ENCODE measurements at regions not wholly inside any gene's neighbourhood (a gene's known extent, or its start where the extent isn't known, plus 50 kb on each side); places are given as distances from the start of the nearest gene placed in this dataset.

DNA sequence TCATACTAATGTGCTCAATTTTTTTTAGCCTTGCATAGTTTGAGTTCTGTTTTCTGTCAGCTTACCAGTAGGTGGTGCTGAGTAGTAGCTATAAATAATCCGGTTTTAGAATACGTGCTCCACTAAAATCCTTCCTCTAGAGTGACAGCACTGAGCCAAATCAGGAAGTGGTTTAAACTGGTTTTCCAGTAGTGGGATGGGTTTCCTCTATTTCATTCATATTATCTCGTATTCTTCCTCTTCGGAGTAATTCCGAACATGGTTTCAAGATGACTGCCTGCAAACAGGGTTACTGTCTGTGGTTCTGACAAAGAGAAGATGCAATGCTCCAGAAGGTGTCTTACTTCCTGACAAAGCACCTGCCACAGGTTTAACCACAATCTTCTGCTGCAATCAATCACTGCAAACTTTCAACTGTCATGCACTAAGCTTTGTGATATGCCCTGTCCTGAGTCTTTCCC is 496.9 kb upstream of the VRK2 start:
- TF ChIP-seq POLR2AphosphoS5 (IDR thresholded peaks at IDR 0.05; ENCODE audit: low read depth, low read length) = no peak
- TF ChIP-seq TAF1 (IDR thresholded peaks at IDR 0.05; ENCODE audit: borderline replicate concordance, low read depth, low read length) = no peak
- no peak for TF ChIP-seq POLR2A (IDR thresholded peaks at IDR 0.05; ENCODE audit: low read depth, low read length)
- no peak for FAIRE-seq
- no peak for DNase-seq (ENCODE audit: insufficient read length)

DNA sequence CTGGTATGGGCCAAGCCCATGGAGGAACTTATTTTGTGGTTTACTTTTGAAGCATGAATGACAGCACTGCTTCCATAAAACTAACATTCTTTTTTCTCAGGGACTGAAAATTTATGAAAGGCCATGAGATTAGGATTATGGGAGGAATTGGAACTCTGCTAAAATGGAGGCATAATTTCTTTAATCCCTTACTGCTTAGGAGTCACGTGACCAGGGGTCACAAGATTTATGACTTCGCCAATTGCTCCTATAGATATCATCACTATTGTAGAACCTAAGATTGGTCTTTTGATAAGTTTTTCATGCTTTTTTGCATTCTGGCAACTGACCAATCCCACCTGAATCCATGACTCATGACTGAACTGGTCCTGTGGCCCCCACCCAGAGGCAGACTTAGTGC is 495.7 kb upstream of the VRK2 start:
- TF ChIP-seq POLR2A (IDR thresholded peaks at IDR 0.05; ENCODE audit: low read depth, low read length) (no peak), POLR2AphosphoS5 (IDR thresholded peaks at IDR 0.05; ENCODE audit: low read depth, low read length) (no peak), TAF1 (IDR thresholded peaks at IDR 0.05; ENCODE audit: borderline replicate concordance, low read depth, low read length) (no peak)
- DNase-seq (ENCODE audit: insufficient read length) (no peak), FAIRE-seq (no peak)

DNA sequence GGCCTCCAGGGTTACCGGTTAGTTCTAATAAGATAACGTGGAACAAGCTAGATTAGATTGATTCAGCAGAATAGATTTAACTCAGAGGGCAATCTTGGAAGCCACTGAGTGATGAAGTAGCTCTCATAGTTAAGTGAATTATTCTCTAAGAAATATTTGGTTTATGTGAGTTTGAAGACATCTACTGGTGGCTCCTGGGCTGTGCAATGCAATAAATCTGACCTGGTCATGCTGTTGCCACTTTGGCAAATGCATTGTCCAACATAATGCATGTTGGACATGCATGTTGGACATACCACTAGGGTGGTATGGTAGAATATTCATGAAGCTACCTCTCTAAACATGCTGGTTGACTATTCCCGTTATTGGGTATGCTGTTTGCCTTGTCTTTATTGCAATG is 493.7 kb upstream of the VRK2 start:
- DNase-seq (ENCODE audit: insufficient read length) (no peak), FAIRE-seq (no peak)
- TF ChIP-seq TAF1 (IDR thresholded peaks at IDR 0.05; ENCODE audit: borderline replicate concordance, low read depth, low read length) (no peak), POLR2A (IDR thresholded peaks at IDR 0.05; ENCODE audit: low read depth, low read length) (no peak), POLR2AphosphoS5 (IDR thresholded peaks at IDR 0.05; ENCODE audit: low read depth, low read length) (no peak)

DNA sequence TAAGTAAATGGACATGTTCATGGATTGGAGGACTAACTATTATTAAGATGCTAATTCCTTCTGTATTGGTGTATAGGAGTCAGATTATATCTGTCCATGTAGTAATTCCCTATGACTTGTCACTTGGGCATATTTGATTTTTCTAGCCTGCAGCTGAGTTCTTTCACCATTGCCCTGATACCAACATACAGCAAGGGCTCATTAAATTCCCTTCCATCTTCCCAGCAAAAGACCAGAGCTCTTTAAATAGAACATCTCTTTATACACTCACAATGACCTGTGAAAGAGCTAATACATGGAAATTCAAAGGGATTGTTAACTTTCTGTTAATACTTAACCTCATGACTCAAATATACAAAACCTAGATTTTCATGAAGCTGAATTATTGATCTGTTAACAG is 492.3 kb upstream of the VRK2 start:
- no peak for FAIRE-seq
- DNase-seq (ENCODE audit: insufficient read length) = no peak
- TF ChIP-seq TAF1 (IDR thresholded peaks at IDR 0.05; ENCODE audit: borderline replicate concordance, low read depth, low read length) (no peak), POLR2A (IDR thresholded peaks at IDR 0.05; ENCODE audit: low read depth, low read length) (no peak), POLR2AphosphoS5 (IDR thresholded peaks at IDR 0.05; ENCODE audit: low read depth, low read length) (no peak)

DNA sequence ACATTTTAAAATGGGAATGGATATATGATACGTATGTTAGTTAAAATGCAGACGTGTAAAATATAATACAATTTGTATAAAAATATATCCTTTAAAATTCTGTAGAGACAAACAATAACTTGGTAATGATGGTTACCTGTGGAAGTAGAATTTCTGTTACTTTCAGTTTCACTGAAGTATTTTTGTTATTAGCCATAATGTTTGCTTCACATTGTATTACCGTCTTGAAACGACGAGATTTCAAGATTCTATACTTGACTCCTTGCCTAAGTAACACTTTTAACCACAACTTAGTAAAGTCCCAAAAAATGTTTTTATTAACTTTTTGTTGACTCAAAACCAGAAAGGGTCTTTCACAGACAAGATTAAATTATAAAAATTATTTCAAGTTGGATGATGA is 488.3 kb upstream of the VRK2 start:
- no peak for TF ChIP-seq POLR2A (IDR thresholded peaks at IDR 0.05; ENCODE audit: low read depth, low read length)
- no peak for TF ChIP-seq TAF1 (IDR thresholded peaks at IDR 0.05; ENCODE audit: borderline replicate concordance, low read depth, low read length)
- no peak for TF ChIP-seq POLR2AphosphoS5 (IDR thresholded peaks at IDR 0.05; ENCODE audit: low read depth, low read length)
- no peak for DNase-seq (ENCODE audit: insufficient read length)
- FAIRE-seq = no peak

DNA sequence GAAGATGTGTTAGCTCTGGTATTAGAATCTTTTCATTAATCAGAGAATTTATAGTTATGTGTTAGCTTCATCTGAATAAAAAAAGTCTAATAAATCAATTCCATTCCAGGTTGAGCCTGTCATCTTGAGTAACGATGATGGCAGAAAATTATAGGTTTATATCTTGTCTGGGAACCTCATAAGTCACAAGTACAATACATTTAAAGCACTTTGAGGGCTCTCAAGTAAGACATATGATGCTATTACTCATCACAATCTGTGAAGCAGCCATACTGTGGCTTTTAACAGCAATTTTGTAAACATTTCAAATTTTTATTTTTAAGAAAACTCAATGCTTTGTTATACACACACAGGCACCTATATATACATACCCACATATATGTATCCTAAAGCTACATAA is 484.1 kb upstream of the VRK2 start:
- DNase-seq (ENCODE audit: insufficient read length) (no peak), FAIRE-seq (no peak)
- no peak for TF ChIP-seq POLR2A (IDR thresholded peaks at IDR 0.05; ENCODE audit: low read depth, low read length)
- no peak for TF ChIP-seq POLR2AphosphoS5 (IDR thresholded peaks at IDR 0.05; ENCODE audit: low read depth, low read length)
- no peak for TF ChIP-seq TAF1 (IDR thresholded peaks at IDR 0.05; ENCODE audit: borderline replicate concordance, low read depth, low read length)

DNA sequence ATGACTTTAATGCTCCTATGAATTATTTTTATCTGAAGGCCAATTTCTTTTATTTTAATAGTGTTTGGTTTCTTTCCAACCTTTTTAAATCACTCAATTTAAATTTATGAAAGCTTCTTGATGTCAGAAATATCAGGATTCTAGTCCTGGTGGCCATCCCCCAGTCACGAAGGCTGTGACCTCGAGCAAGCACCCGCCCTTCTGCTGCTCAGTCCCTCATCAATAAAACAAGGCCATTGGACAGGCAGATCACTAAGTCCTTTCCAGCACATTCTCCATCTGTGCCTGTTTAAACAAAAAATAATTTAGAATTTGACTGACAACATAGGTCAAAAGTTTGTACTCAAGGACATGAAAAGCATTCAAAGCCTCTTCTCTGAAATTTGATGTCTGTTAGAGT is 483.6 kb upstream of the VRK2 start:
- FAIRE-seq = no peak
- no peak for TF ChIP-seq POLR2A (IDR thresholded peaks at IDR 0.05; ENCODE audit: low read depth, low read length)
- TF ChIP-seq TAF1 (IDR thresholded peaks at IDR 0.05; ENCODE audit: borderline replicate concordance, low read depth, low read length) = no peak
- TF ChIP-seq POLR2AphosphoS5 (IDR thresholded peaks at IDR 0.05; ENCODE audit: low read depth, low read length) = no peak
- no peak for DNase-seq (ENCODE audit: insufficient read length)

DNA sequence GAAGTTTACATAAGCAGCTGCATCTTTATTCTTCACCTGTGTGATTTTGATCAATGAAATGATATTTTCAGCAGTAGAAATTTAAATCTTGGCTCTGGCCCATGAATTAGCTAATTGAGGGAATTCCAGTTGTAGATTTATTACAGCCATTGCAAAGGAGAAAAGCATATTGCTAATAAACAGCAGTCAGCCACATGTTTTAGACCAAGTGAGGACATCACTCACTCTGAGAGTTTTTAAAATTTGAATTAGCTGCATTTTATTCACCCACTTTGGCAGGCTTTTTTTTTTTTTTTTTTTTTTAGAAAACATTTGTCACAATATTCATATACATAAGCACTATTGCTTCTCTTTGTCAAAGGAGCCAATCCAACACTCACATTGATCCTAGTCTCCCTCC is 479.4 kb upstream of the VRK2 start:
- FAIRE-seq (no peak), DNase-seq (ENCODE audit: insufficient read length) (no peak)
- TF ChIP-seq POLR2AphosphoS5 (IDR thresholded peaks at IDR 0.05; ENCODE audit: low read depth, low read length) = no peak
- TF ChIP-seq POLR2A (IDR thresholded peaks at IDR 0.05; ENCODE audit: low read depth, low read length) = no peak
- TF ChIP-seq TAF1 (IDR thresholded peaks at IDR 0.05; ENCODE audit: borderline replicate concordance, low read depth, low read length) = no peak

DNA sequence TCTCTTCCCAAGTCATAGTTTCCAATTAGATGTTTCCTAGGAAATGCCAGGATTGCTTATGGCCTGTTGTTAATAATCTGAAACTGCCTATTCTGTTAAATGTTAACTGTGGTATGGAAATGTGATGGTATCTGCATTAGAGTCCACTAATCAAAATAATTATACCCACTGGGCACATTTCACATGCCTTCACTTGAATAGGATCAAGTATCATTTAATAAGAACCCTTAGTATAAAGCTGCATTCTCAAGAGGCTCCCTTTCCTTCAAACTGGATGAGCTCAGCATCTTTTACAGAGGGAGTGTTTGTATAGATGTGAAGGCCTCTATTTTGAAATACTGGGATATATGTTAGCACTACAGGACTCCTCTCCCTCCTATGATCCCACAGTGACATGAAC is 477.2 kb upstream of the VRK2 start:
- FAIRE-seq (no peak), DNase-seq (ENCODE audit: insufficient read length) (no peak)
- no peak for TF ChIP-seq POLR2AphosphoS5 (IDR thresholded peaks at IDR 0.05; ENCODE audit: low read depth, low read length)
- no peak for TF ChIP-seq POLR2A (IDR thresholded peaks at IDR 0.05; ENCODE audit: low read depth, low read length)
- TF ChIP-seq TAF1 (IDR thresholded peaks at IDR 0.05; ENCODE audit: borderline replicate concordance, low read depth, low read length) = no peak

DNA sequence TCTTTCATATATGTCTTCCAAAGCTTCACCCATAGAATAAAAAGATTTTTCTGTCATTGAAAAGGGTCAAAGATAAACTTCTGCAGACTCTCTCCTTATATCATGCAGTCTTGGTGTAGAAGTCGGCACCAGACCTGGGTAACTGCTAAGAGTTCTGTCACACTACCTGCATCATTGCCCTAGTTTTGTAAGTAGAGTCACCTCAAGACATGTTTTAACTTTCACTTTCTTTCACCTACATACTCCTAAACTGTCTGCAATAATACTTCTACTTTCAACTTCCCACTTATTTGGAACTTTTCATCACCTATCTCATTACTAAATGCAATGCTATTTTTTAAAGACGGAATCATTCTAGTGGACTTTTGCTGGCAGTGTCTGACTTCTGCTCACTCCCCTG is 475.6 kb upstream of the VRK2 start:
- no peak for DNase-seq (ENCODE audit: insufficient read length)
- TF ChIP-seq POLR2AphosphoS5 (IDR thresholded peaks at IDR 0.05; ENCODE audit: low read depth, low read length) (no peak), POLR2A (IDR thresholded peaks at IDR 0.05; ENCODE audit: low read depth, low read length) (no peak), TAF1 (IDR thresholded peaks at IDR 0.05; ENCODE audit: borderline replicate concordance, low read depth, low read length) (no peak)
- no peak for FAIRE-seq

DNA sequence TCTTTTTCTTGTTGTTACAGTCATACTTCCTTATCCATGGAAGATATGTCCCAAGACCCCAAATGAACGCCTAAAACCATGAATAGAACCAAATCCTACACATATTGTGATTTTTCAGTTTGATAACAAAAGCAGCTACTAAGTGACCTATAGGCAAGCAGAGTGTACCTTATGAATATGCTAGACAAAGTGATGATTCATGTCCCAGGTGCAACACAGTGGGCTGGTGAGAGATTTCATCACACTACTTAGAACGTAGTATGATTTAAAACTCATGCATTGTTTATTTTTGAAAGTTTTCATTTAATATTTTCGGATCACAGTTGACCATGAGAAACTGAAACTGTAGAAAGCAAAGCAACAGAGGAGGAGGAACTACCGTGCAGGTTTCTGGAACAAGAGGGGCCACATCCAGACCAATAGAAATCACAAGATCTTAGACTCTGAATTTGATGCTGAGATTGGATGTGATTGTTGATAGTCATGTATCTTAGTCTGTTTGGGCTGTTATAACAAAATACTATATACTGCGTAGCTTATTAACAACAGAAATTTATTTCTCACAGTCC is 470.8 kb upstream of the VRK2 start:
- no peak for FAIRE-seq

DNA sequence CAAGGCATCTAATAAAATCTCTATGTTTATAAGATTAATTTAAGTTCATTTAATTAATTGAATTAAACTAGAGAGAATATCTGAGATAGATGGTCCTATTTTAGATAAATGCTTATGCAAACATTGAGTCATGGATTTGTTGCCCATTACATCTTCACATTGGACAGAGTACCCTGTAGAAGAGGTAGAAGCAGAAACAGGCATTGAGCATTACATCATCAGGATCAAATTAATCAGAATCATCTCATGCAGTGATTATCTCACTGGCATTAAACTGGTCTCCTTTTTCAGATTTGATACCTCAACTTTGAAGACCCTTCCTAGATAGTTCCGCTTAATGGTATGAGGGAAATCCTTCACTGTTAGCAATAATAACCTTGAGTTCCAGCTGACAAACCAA is 469.6 kb upstream of the VRK2 start:
- no peak for TF ChIP-seq POLR2A (IDR thresholded peaks at IDR 0.05; ENCODE audit: low read depth, low read length)
- TF ChIP-seq TAF1 (IDR thresholded peaks at IDR 0.05; ENCODE audit: borderline replicate concordance, low read depth, low read length) = no peak
- TF ChIP-seq POLR2AphosphoS5 (IDR thresholded peaks at IDR 0.05; ENCODE audit: low read depth, low read length) = no peak
- DNase-seq (ENCODE audit: insufficient read length) (no peak), FAIRE-seq (no peak)

More for the DNA sequence above, 470.8 kb upstream of the VRK2 start:
- no peak for DNase-seq (ENCODE audit: insufficient read length)
- TF ChIP-seq TAF1 (IDR thresholded peaks at IDR 0.05; ENCODE audit: borderline replicate concordance, low read depth, low read length) (no peak), POLR2A (IDR thresholded peaks at IDR 0.05; ENCODE audit: low read depth, low read length) (no peak), POLR2AphosphoS5 (IDR thresholded peaks at IDR 0.05; ENCODE audit: low read depth, low read length) (no peak)

Data from GM12892 (cell line).